Calu3 (cell line): ENCODE measurements at regions not wholly inside any gene's neighbourhood (a gene's known extent, or its start where the extent isn't known, plus 50 kb on each side); places are given as distances from the start of the nearest gene placed in this dataset.

Source experiments
- BruUV-seq: library from RNA; stranded (reverse); fragments of 400-500 nt; replicated peaks from 2 replicates; lab custom pipeline; 2021; lab: Mats Ljungman, UMichigan
- CTCF ChIA-PET: fragments of 300-600 bp; sonication (Branson Sonifier 250); formaldehyde crosslinking; loops from one replicate; lab custom pipeline; 2022; ENCODE audit warnings: antibody characterized with exemption; lab: Charles Lee
- DNase-seq: peaks from one replicate; pipeline ENCODE4 v3.0.0; 2022
- H3K27ac Mint-ChIP-seq: one replicate; pipeline ENCODE4 v1.8.0; 2022; ENCODE audit warnings: mixed read lengths; ENCODE audit not compliant: unreplicated experiment
- H3K27me3 Mint-ChIP-seq: one replicate; pipeline ENCODE4 v1.8.0; 2022; ENCODE audit warnings: mixed read lengths; ENCODE audit not compliant: unreplicated experiment
- H3K36me3 Mint-ChIP-seq: one replicate; pipeline ENCODE4 v1.8.0; 2022; ENCODE audit warnings: mild to moderate bottlenecking, moderate library complexity, mixed read lengths; ENCODE audit not compliant: insufficient read depth, unreplicated experiment
- H3K4me1 Mint-ChIP-seq: one replicate; pipeline ENCODE4 v1.8.0; 2022; ENCODE audit warnings: mild to moderate bottlenecking, low read depth, mixed read lengths; ENCODE audit not compliant: unreplicated experiment
- H3K4me3 Mint-ChIP-seq: one replicate; pipeline ENCODE4 v1.8.0; 2022; ENCODE audit warnings: mild to moderate bottlenecking, low read depth, moderate library complexity, mixed read lengths; ENCODE audit not compliant: unreplicated experiment
- H3K9me3 Mint-ChIP-seq: one replicate; pipeline ENCODE4 v1.8.0; 2022; ENCODE audit warnings: low read depth, mixed read lengths; ENCODE audit not compliant: unreplicated experiment
- intact Hi-C: fragments of 100-400 bp; cut with micrococcal nuclease; formaldehyde crosslinking; loops from one replicate; pipeline ENCODE4 v1.10.0; 2022; ENCODE audit not compliant: unreplicated experiment
- TF ChIP-seq, protein P1 (sequence below): fragments of 200-600 bp; IDR thresholded peaks from one replicate; pipeline ENCODE4 v1.8.0; 2022; ENCODE audit warnings: antibody characterized with exemption; ENCODE audit not compliant: unreplicated experiment

DNA sequence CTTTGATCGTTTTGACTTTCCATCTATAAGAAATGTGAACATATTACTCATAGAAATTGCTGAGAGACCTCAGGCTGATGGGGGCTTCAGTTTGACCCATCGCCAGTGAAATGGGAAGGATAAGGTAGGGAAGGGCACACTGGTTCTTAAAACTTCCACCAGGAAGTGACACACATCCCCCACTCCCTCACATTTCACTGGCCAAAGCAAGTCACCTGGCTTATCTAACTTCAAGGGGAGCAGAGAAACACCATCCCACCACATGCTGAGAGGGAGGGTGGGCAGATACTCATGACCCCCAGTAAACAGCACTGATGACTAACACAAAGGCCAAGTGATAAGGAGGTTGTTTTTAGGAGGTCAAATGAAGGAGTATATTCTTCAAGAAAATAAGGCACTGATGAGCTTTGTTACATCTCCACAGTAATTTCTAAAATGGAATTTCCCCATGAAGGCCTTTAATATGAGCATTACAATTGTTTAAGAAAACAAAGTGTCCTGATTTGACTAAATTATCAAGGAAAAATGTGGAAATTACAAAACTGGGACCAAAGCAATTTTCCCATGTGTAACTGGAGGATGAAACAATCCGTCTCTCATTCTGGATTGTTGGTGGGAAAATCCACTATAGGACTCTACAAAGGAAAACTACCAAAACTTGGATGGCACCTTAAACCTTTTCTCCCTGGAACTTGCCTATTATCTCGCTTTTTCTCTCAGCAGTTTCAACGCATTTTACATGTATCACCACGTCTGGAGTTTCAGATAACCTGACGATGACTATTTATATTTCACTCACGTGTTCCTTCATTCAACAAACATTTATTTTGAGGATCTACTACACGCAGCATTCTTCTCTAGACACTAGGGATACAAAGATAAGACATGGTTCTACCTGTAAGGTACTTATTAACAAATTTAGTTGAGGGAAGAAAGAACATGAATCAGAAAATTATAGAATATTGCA, 91.8 kb upstream of the EEA1 start:
- Mint-ChIP-seq H3K27me3 (no peaks in the 10 kb centered on the region), H3K4me1 (peaks cover 60% of the 10 kb centered on the region), H3K4me3 (no peak overlapping the region), H3K27ac (peak overlapping the region; percentile 86), H3K9me3 (no peaks in the 10 kb centered on the region), H3K36me3 (peaks cover 5% of the 10 kb centered on the region)
- DNase-seq = peak; percentile 18
- CTCF ChIA-PET = interaction anchor here (0.5 to 1.9 kb wide), 3 partner anchors 14 to 192 kb away, joined by 3 to 9 read pairs (median 5); no protein-coding TSS in a partner anchor
- no TSS peak for BruUV-seq
- intact Hi-C loops = loop anchor here (2.0 to 10.0 kb wide), 2 partner anchors 32 to 294 kb away; no protein-coding TSS in a partner anchor
- TF ChIP-seq, protein P1, sequence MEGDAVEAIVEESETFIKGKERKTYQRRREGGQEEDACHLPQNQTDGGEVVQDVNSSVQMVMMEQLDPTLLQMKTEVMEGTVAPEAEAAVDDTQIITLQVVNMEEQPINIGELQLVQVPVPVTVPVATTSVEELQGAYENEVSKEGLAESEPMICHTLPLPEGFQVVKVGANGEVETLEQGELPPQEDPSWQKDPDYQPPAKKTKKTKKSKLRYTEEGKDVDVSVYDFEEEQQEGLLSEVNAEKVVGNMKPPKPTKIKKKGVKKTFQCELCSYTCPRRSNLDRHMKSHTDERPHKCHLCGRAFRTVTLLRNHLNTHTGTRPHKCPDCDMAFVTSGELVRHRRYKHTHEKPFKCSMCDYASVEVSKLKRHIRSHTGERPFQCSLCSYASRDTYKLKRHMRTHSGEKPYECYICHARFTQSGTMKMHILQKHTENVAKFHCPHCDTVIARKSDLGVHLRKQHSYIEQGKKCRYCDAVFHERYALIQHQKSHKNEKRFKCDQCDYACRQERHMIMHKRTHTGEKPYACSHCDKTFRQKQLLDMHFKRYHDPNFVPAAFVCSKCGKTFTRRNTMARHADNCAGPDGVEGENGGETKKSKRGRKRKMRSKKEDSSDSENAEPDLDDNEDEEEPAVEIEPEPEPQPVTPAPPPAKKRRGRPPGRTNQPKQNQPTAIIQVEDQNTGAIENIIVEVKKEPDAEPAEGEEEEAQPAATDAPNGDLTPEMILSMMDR = no peak

GRCh38 chr12:93022603-93023340, 93.7 kb upstream of the EEA1 start:
- Mint-ChIP-seq H3K4me1 (peaks cover 50% of the 10 kb centered on the region), H3K9me3 (no peaks in the 10 kb centered on the region), H3K27me3 (no peaks in the 10 kb centered on the region), H3K4me3 (no peak overlapping the region), H3K27ac (no peak overlapping the region), H3K36me3 (peaks cover 5% of the 10 kb centered on the region)
- intact Hi-C loops = loop anchor here (10.0 kb wide), 1 partner anchor 292 kb away; no protein-coding TSS in a partner anchor
- BruUV-seq = no TSS peak
- TF ChIP-seq, protein P1 = no peak
- DNase-seq = no peak
- CTCF ChIA-PET = interaction anchor here (0.5 to 1.4 kb wide), 4 partner anchors 26 to 360 kb away, joined by 3 to 6 read pairs (median 4); no protein-coding TSS in a partner anchor

DNA sequence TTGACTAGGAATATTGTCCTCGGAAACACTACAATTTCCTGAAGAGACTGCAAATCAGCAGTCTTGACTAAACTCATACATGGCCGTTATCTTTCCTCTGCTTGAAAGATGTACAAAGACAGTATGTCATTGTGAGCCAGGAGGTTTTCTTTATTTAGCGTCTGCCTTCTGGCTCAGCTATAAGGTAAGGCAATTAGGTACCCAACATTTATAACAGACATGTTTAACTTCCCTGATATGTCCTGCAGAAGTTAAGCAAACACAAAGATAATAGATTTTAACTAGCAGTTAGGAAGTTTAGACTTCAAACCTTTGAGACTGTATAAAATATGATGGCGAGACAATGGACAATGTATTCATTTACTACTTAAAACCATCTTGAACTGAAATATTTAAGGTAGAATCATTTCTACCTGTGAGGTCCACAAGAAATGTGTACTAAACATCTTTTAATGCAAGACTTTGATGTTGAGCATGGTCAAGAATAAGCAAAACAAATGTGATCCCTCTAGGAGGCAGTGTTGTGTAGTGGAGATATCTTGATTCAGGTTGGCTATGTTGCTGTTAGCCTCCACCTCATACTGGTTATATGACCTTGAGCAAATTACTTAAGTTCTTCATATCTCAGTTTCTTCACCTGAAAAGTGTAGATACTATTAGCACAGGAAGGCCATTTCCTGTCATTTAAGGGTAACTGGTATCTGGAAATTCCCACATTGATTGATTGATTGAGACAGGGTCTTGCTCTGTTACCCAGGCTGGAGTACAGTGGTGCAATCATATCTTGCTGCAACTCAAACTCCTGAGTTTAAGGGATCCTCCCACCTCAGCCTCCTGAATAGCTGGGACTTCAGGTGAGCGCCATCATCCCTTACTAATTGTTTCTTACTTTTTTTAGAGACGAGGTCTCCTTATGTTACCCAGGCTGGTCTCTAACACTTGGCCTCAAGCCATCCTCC, 96.3 kb upstream of the EEA1 start:
- H3K27me3 Mint-ChIP-seq = no peaks in the 10 kb centered on the region
- no TSS peak for BruUV-seq
- H3K4me1 Mint-ChIP-seq = peaks cover 30% of the 10 kb centered on the region
- H3K27ac Mint-ChIP-seq = no peak overlapping the region
- intact Hi-C loops = loop anchor here (1.0 to 10.0 kb wide), 5 partner anchors 65 to 371 kb away; no protein-coding TSS in a partner anchor
- CTCF ChIA-PET = interaction anchor here (0.6 kb wide), 1 partner anchor 40 kb away, joined by 5 read pairs; no protein-coding TSS in a partner anchor
- TF ChIP-seq, protein P1 = peak; percentile 45
- peak; percentile 40 for DNase-seq
- H3K36me3 Mint-ChIP-seq = peaks cover 2% of the 10 kb centered on the region
- H3K9me3 Mint-ChIP-seq = no peaks in the 10 kb centered on the region
- no peak overlapping the region for H3K4me3 Mint-ChIP-seq
